ENCODE measurements at regions not wholly inside any gene's neighbourhood (a gene's known extent, or its start where the extent isn't known, plus 50 kb on each side); places are given as distances from the start of the nearest gene placed in this dataset.

DNA sequence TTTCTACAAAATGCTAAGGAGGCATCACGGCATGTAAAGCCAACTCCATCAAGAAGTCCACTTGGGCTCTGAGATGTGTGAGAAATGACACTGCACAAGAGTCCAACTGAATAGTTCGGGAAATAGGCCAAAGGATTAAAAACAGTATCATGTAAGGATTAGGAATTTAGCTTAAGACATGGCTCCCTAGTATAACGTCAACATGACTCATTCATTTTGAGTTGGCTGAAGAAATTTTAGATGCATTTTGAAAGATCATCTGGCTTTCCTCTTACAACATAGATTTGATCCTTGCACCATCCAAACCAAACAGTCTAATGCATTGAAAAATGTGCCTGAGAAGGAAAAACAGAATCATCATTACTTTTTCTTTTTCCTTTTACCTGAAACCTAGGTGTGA is 109.3 kb upstream of the MME start:
- no peak for TF ChIP-seq CTCF (IDR thresholded peaks at IDR 0.05 in 8 of 11, conservative IDR thresholded peaks at IDR 0.05 in 3 of 11)
- no peak for TF ChIP-seq POLR2AphosphoS5 (IDR thresholded peaks at IDR 0.05)
- TF ChIP-seq POLR2A (IDR thresholded peaks at IDR 0.05), result no peak

All from spleen (tissue), 7 donors.